IMR-90 (cell line): ENCODE measurements at regions not wholly inside any gene's neighbourhood (a gene's known extent, or its start where the extent isn't known, plus 50 kb on each side); places are given as distances from the start of the nearest gene placed in this dataset.

ENCODE experiments used
- ATAC-seq: fragments of 200-7000 bp; cut with Tn5 transposase; 2 replicates; pipeline ENCODE4 v1.9.1; 2020; ENCODE audit warnings: low read depth, mild to moderate bottlenecking, moderate library complexity
- BruUV-seq: library from RNA; stranded (reverse); fragments of 400-500 nt; replicated peaks from 2 replicates; lab custom pipeline; 2021; lab: Mats Ljungman, UMichigan
- CTCF ChIA-PET: fragments of 300-600 bp; formaldehyde crosslinking; extraction: SDS; loops from one replicate; lab custom pipeline; 2021; ENCODE audit warnings: antibody characterized with exemption; lab: Yijun Ruan, JAX
- POLR2A ChIA-PET: fragments of 300-600 bp; sonication (Branson Sonifier 250); formaldehyde crosslinking; loops from one replicate; lab custom pipeline; 2022; ENCODE audit warnings: antibody characterized with exemption; ENCODE audit not compliant: unreplicated experiment; lab: Charles Lee
- DNase-seq: peaks from one replicate; pipeline ENCODE4 v3.0.0; 2013
- H2AFZ ChIP-seq: replicated peaks from 2 replicates; pipeline ENCODE3; 2013; ENCODE audit warnings: low read length, mild to moderate bottlenecking; ENCODE audit not compliant: poor library complexity
- H2AK5ac ChIP-seq: 2 replicates; pipeline ENCODE4 v1.6.1; 2013; ENCODE audit warnings: low read depth, low read length, inconsistent platforms
- H2AK9ac ChIP-seq: replicated peaks from 2 replicates; pipeline ENCODE3; 2013; ENCODE audit warnings: mild to moderate bottlenecking, low read depth, low read length, moderate library complexity; ENCODE audit not compliant: poor library complexity
- H2BK120ac ChIP-seq: 2 replicates; pipeline ENCODE4 v1.6.1; 2013; ENCODE audit warnings: low read depth, low read length, inconsistent platforms
- H2BK15ac ChIP-seq: 3 replicates; pipeline ENCODE4 v1.6.1; 2013; ENCODE audit warnings: low read depth, low read length, inconsistent platforms
- H2BK20ac ChIP-seq: 2 replicates; pipeline ENCODE4 v1.6.1; 2013; ENCODE audit warnings: low read depth, mild to moderate bottlenecking, inconsistent platforms, low read length, moderate library complexity
- H2BK5ac ChIP-seq: 2 replicates; pipeline ENCODE4 v1.6.1; 2013; ENCODE audit warnings: mild to moderate bottlenecking, low read depth, low read length, inconsistent platforms; ENCODE audit not compliant: poor library complexity, severe bottlenecking
- H3K14ac ChIP-seq: replicated peaks from 2 replicates; pipeline ENCODE4 v1.6.1; 2013; ENCODE audit warnings: low read depth, low read length, inconsistent platforms
- H3K18ac ChIP-seq: 2 replicates; pipeline ENCODE4 v1.6.1; 2013; ENCODE audit warnings: low read depth, low read length, control low read depth
- H3K23ac ChIP-seq: 2 replicates; pipeline ENCODE4 v1.6.1; 2013; ENCODE audit warnings: low read depth, low read length, inconsistent platforms
- H3K27ac ChIP-seq: 2 replicates; pipeline ENCODE4 v1.5.1; 2013; ENCODE audit warnings: mild to moderate bottlenecking, control low read depth, low read length; ENCODE audit not compliant: insufficient read depth
- H3K27me3 ChIP-seq: 2 replicates; pipeline ENCODE4 v1.6.1; 2013; ENCODE audit warnings: low read length; ENCODE audit not compliant: control insufficient read depth, insufficient read depth
- H3K36me3 ChIP-seq: 2 replicates; pipeline ENCODE4 v1.6.1; 2013; ENCODE audit warnings: low read length, mixed read lengths; ENCODE audit not compliant: control insufficient read depth, insufficient read depth
- H3K4ac ChIP-seq: 2 replicates; pipeline ENCODE4 v1.6.1; 2013; ENCODE audit warnings: low read depth, low read length, inconsistent platforms
- H3K4me1 ChIP-seq: 2 replicates; pipeline ENCODE4 v1.6.1; 2013; ENCODE audit warnings: low read length, mixed read lengths; ENCODE audit not compliant: control insufficient read depth, insufficient read depth
- H3K4me2 ChIP-seq: 2 replicates; pipeline ENCODE4 v1.6.1; 2013; ENCODE audit warnings: low read depth, mild to moderate bottlenecking, control low read depth, low read length, moderate library complexity
- H3K4me3 ChIP-seq: 2 replicates; pipeline ENCODE4 v1.5.1; 2013; ENCODE audit warnings: low read depth, mild to moderate bottlenecking, control low read depth, low read length, moderate library complexity; ENCODE audit not compliant: insufficient read depth
- H3K56ac ChIP-seq: 2 replicates; pipeline ENCODE4 v1.6.1; 2013; ENCODE audit warnings: low read length, inconsistent platforms; ENCODE audit not compliant: insufficient read depth; ENCODE audit errors: extremely low read depth
- H3K79me1 ChIP-seq, 2 experiments: 2 replicates each; pipeline ENCODE4 v1.6.1; 2013; ENCODE audit warnings: low read length in 2 of 2, inconsistent platforms in 1 of 2, low read depth in 1 of 2
- H3K9ac ChIP-seq: 2 replicates; pipeline ENCODE4 v1.6.1; 2013; ENCODE audit warnings: low read depth, low read length, control low read depth
- H3K9me1 ChIP-seq: 2 replicates; pipeline ENCODE4 v1.6.1; 2013; ENCODE audit warnings: low read length, inconsistent platforms; ENCODE audit not compliant: insufficient read depth
- H3K9me3 ChIP-seq: 2 replicates; pipeline ENCODE4 v1.6.1; 2013; ENCODE audit warnings: low read length; ENCODE audit not compliant: control insufficient read depth, insufficient read depth
- H4K20me1 ChIP-seq: 2 replicates; pipeline ENCODE4 v1.6.1; 2013; ENCODE audit warnings: low read length, inconsistent platforms; ENCODE audit not compliant: insufficient read depth
- H4K5ac ChIP-seq: 2 replicates; pipeline ENCODE4 v1.6.1; 2013; ENCODE audit warnings: mild to moderate bottlenecking, low read depth, low read length, control low read depth
- H4K8ac ChIP-seq, 2 experiments: 2 replicates each; pipeline ENCODE4 v1.6.1; 2013; ENCODE audit warnings: low read depth in 2 of 2, low read length in 2 of 2, control low read depth in 1 of 2, inconsistent platforms in 1 of 2
- H4K91ac ChIP-seq: 2 replicates; pipeline ENCODE4 v1.6.1; 2013; ENCODE audit warnings: low read depth, low read length, inconsistent platforms; ENCODE audit not compliant: insufficient read depth
- BHLHE40 ChIP-seq: fragments of 150-350 bp; IDR thresholded peaks from 2 replicates; pipeline ENCODE4 v1.6.1; 2016; ENCODE audit warnings: mild to moderate bottlenecking, low read depth, low read length
- CEBPB ChIP-seq: IDR thresholded peaks from 2 replicates; pipeline ENCODE4 v1.6.1; 2012; ENCODE audit warnings: low read depth, low read length, improper control_type of control experiment
- CHD1 ChIP-seq: IDR thresholded peaks from 2 replicates; pipeline ENCODE4 v1.6.1; 2012; ENCODE audit warnings: low read depth, low read length, improper control_type of control experiment
- FOS ChIP-seq: fragments of 150-350 bp; IDR thresholded peaks from 2 replicates; pipeline ENCODE4 v1.6.1; 2016; ENCODE audit warnings: low read depth, low read length
- MAFK ChIP-seq: IDR thresholded peaks from 2 replicates; pipeline ENCODE4 v1.6.1; 2012; ENCODE audit warnings: low read depth, low read length, improper control_type of control experiment
- MAZ ChIP-seq: IDR thresholded peaks from 2 replicates; pipeline ENCODE4 v1.6.1; 2012; ENCODE audit warnings: low read depth, mild to moderate bottlenecking, low read length, improper control_type of control experiment, moderate library complexity, borderline replicate concordance
- MXI1 ChIP-seq: IDR thresholded peaks from 2 replicates; pipeline ENCODE4 v1.6.1; 2012; ENCODE audit warnings: low read depth, mild to moderate bottlenecking, low read length, moderate library complexity, borderline replicate concordance
- NFE2L2 ChIP-seq: fragments of 150-350 bp; IDR thresholded peaks from 2 replicates; pipeline ENCODE4 v1.6.1; 2016; ENCODE audit warnings: low read depth, mild to moderate bottlenecking, low read length
- POLR2A ChIP-seq: IDR thresholded peaks from 2 replicates; pipeline ENCODE4 v1.6.1; 2012; ENCODE audit warnings: mild to moderate bottlenecking, low read depth, low read length
- RAD21 ChIP-seq: IDR thresholded peaks from 2 replicates; pipeline ENCODE4 v1.6.1; 2012; ENCODE audit warnings: low read length, improper control_type of control experiment
- RCOR1 ChIP-seq: IDR thresholded peaks from 2 replicates; pipeline ENCODE4 v1.6.1; 2012; ENCODE audit warnings: mild to moderate bottlenecking, low read length, improper control_type of control experiment; ENCODE audit not compliant: insufficient replicate concordance
- RFX5 ChIP-seq: IDR thresholded peaks from 2 replicates; pipeline ENCODE4 v1.8.0; 2012; ENCODE audit warnings: low read depth, mild to moderate bottlenecking, low read length, moderate library complexity
- SMC3 ChIP-seq: fragments of 150-350 bp; IDR thresholded peaks from 2 replicates; pipeline ENCODE4 v1.6.1; 2016; ENCODE audit warnings: low read depth, mild to moderate bottlenecking, antibody characterized with exemption, low read length, moderate library complexity
- WGBS, 2 experiments: methylation state at CpG; one replicate each; pipeline versions ENCODE4 v1.1.5 to v1.1.7; 2013; ENCODE audit warnings: missing lambda C conversion rate in 2 of 2; ENCODE audit not compliant: insufficient read length in 1 of 2; ENCODE audit errors: extremely low coverage in 2 of 2; 5-methylcytosine and 5-hydroxymethylcytosine counted together
- dilution Hi-C: fragments of 300-500 bp; cut with HindIII; formaldehyde crosslinking; loops from one replicate; pipeline ENCODE4 v1.14.3; 2018; ENCODE audit warnings: low sequenced_read_pairs; ENCODE audit not compliant: unreplicated experiment
- in situ Hi-C: fragments of 300-500 bp; cut with MboI; formaldehyde crosslinking; loops from 3 replicates; pipeline ENCODE4 v1.14.3; 2019; ENCODE audit warnings: low sequenced_read_pairs, inconsistent platforms, mixed read lengths
- intact Hi-C: fragments of 100-400 bp; cut with micrococcal nuclease; formaldehyde crosslinking; loops from 2 replicates; pipeline ENCODE4 v1.10.0; 2022
- TF ChIP-seq, protein P1 (sequence below): conservative IDR thresholded peaks from 2 replicates; pipeline ENCODE4 v1.5.1; 2012; ENCODE audit warnings: mild to moderate bottlenecking, low read depth, low read length, improper control_type of control experiment
- TF ChIP-seq, protein P2 (sequence below): fragments of 150-350 bp; IDR thresholded peaks from 2 replicates; pipeline ENCODE4 v1.6.1; 2016; ENCODE audit warnings: low read depth, mild to moderate bottlenecking, low read length, moderate library complexity, borderline replicate concordance
- TF ChIP-seq, protein P3 (sequence below): fragments of 150-350 bp; IDR thresholded peaks from 2 replicates; pipeline ENCODE4 v1.6.1; 2017; ENCODE audit warnings: mild to moderate bottlenecking, antibody characterized with exemption, low read length, low read depth

DNA sequence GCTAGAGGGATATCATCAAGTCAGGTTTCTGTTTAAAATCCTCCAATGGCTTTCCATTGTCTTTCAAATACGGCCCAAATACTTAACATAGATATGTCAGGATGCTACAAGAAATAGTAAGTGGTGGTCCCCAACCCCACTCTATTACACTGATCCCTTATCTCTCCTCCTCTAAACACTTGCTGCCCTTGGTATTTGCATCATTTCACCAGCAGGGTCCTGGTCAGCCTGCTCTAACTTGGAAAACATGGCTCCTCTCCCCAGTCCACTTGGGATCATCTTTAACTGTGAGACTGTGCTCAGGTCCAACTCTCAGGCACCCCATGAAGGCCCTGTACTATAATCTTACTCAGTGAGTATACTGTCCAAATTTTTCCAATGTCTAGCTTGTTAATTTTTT, 53.8 kb upstream of the GSAP start:
- Histone ChIP-seq H2AFZ (no peak overlapping the region), H4K5ac (no peak overlapping the region), H3K27ac (no peak overlapping the region), H2BK15ac (no peak overlapping the region), H3K79me1 (no peaks in the 10 kb centered on the region), H3K4me1 (no peaks in the 10 kb centered on the region), H3K36me3 (no peaks in the 10 kb centered on the region), H3K4ac (no peak overlapping the region), H4K91ac (no peak overlapping the region), H3K9ac (no peak overlapping the region), H3K23ac (no peak overlapping the region), H2BK20ac (no peak overlapping the region), H4K8ac (no peak overlapping the region), H3K4me2 (no peak overlapping the region), H3K9me3 (no peaks in the 10 kb centered on the region), H3K18ac (no peak overlapping the region), H3K56ac (no peak overlapping the region), H3K14ac (no peak overlapping the region), H3K27me3 (no peaks in the 10 kb centered on the region), H3K9me1 (no peaks in the 10 kb centered on the region), H2AK9ac (no peak overlapping the region), H2AK5ac (no peak overlapping the region), H2BK120ac (no peak overlapping the region), H4K20me1 (no peaks in the 10 kb centered on the region), H3K4me3 (no peak overlapping the region), H2BK5ac (no peak overlapping the region)
- POLR2A ChIA-PET: no interaction called here
- dilution Hi-C loops (no loop called here), in situ Hi-C loops (no loop called here), intact Hi-C loops (no loop called here)
- TF ChIP-seq BHLHE40 (no peak), SMC3 (no peak), MAFK (no peak), FOS (no peak), CEBPB (no peak), RFX5 (no peak), MAZ (no peak), RCOR1 (no peak), MXI1 (no peak), RAD21 (no peak), POLR2A (no peak), NFE2L2 (no peak), CHD1 (no peak)
- TF ChIP-seq, protein P1, sequence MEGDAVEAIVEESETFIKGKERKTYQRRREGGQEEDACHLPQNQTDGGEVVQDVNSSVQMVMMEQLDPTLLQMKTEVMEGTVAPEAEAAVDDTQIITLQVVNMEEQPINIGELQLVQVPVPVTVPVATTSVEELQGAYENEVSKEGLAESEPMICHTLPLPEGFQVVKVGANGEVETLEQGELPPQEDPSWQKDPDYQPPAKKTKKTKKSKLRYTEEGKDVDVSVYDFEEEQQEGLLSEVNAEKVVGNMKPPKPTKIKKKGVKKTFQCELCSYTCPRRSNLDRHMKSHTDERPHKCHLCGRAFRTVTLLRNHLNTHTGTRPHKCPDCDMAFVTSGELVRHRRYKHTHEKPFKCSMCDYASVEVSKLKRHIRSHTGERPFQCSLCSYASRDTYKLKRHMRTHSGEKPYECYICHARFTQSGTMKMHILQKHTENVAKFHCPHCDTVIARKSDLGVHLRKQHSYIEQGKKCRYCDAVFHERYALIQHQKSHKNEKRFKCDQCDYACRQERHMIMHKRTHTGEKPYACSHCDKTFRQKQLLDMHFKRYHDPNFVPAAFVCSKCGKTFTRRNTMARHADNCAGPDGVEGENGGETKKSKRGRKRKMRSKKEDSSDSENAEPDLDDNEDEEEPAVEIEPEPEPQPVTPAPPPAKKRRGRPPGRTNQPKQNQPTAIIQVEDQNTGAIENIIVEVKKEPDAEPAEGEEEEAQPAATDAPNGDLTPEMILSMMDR: no peak
- TF ChIP-seq, protein P2, sequence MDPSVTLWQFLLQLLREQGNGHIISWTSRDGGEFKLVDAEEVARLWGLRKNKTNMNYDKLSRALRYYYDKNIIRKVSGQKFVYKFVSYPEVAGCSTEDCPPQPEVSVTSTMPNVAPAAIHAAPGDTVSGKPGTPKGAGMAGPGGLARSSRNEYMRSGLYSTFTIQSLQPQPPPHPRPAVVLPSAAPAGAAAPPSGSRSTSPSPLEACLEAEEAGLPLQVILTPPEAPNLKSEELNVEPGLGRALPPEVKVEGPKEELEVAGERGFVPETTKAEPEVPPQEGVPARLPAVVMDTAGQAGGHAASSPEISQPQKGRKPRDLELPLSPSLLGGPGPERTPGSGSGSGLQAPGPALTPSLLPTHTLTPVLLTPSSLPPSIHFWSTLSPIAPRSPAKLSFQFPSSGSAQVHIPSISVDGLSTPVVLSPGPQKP: no peak
- TF ChIP-seq, protein P3, sequence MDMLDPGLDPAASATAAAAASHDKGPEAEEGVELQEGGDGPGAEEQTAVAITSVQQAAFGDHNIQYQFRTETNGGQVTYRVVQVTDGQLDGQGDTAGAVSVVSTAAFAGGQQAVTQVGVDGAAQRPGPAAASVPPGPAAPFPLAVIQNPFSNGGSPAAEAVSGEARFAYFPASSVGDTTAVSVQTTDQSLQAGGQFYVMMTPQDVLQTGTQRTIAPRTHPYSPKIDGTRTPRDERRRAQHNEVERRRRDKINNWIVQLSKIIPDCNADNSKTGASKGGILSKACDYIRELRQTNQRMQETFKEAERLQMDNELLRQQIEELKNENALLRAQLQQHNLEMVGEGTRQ: no peak
- ATAC-seq (no peak), DNase-seq (no peak)
- WGBS, 2 experiments: no CpG with 5 or more reads among the region's 1 CpG
- CTCF ChIA-PET: no interaction called here
- BruUV-seq: no TSS peak
